Stomach (tissue), 4 donors: ENCODE measurements at regions not wholly inside any gene's neighbourhood (a gene's known extent, or its start where the extent isn't known, plus 50 kb on each side); places are given as distances from the start of the nearest gene placed in this dataset.

ENCODE experiments used
- CTCF ChIP-seq, 7 experiments: fragments of 450-650 bp in 4 of 7; fragments of 200-600 bp in 3 of 7; sonication (generic) in 3 of 7; IDR thresholded peaks; one replicate each; pipeline ENCODE4 v1.5.1; 2016 to 2019; ENCODE audit warnings: antibody characterized with exemption in 7 of 7, control low read depth in 2 of 7, mild to moderate bottlenecking in 1 of 7
- EP300 ChIP-seq: sonication (generic); formaldehyde crosslinking; IDR thresholded peaks from one replicate; pipeline ENCODE4 v1.6.1; 2017; ENCODE audit warnings: antibody characterized with exemption

- TF ChIP-seq CTCF (IDR thresholded peaks at IDR 0.05) (no peak), EP300 (no peak)
Observed at GRCh38 chr19:31497709-31498108, 148.5 kb upstream of the TSHZ3 start.
